ENCODE measurements at regions not wholly inside any gene's neighbourhood (a gene's known extent, or its start where the extent isn't known, plus 50 kb on each side); places are given as distances from the start of the nearest gene placed in this dataset.

- Histone ChIP-seq H3K27ac (ENCODE audit: insufficient read depth, low read depth, low read length) (no peak overlapping the region), H3K9me1 (replicated peaks; ENCODE audit: control insufficient read depth, extremely low read depth, insufficient read depth, low read length) (no peaks in the 10 kb centered on the region), H3K4me3 (replicated peaks in 1 of 3; ENCODE audit: insufficient read depth in 1 of 3, low read depth in 1 of 3, low read length in 3 of 3) (no peak overlapping the region), H3K9me3 (replicated peaks; ENCODE audit: control insufficient read depth, insufficient read depth, low read length) (no peaks in the 10 kb centered on the region), H3K79me2 (ENCODE audit: control insufficient read depth, insufficient read depth, low read length) (no peaks in the 10 kb centered on the region), H3K27me3 (ENCODE audit: control insufficient read depth in 2 of 2, insufficient read depth in 2 of 2, low read length in 2 of 2) (no peaks in the 10 kb centered on the region), H3K9ac (replicated peaks; ENCODE audit: extremely low read depth, insufficient read depth, low read length) (no peak overlapping the region), H4K20me1 (replicated peaks; ENCODE audit: control insufficient read depth, extremely low read depth, insufficient read depth, low read length) (no peaks in the 10 kb centered on the region), H3K36me3 (ENCODE audit: control insufficient read depth in 2 of 2, extremely low read depth in 1 of 2, insufficient read depth in 2 of 2, low read length in 2 of 2) (no peaks in the 10 kb centered on the region), H3K4me2 (ENCODE audit: insufficient read depth, low read length) (no peak overlapping the region), H2AFZ (ENCODE audit: low read depth, low read length) (no peak overlapping the region), H3K4me1 (ENCODE audit: control insufficient read depth, extremely low read depth, insufficient read depth, low read length) (no peaks in the 10 kb centered on the region)
- ChIA-PET POLR2A (no interaction called here), CTCF (no interaction called here)
- no peak for FAIRE-seq
- DNase-seq (ENCODE audit: low read depth, low spot score): no peak
- dilution Hi-C loops (cut with MboI; ENCODE audit: extremely low pct_ligation_motif_present, low sequenced_read_pairs) (no loop called here), intact Hi-C loops (cut with micrococcal nuclease) (no loop called here)
- TF ChIP-seq MYC (IDR thresholded peaks at IDR 0.05; ENCODE audit: low read depth, low read length) (no peak), GATA2 (IDR thresholded peaks at IDR 0.05; ENCODE audit: insufficient read depth, insufficient read length, low read depth, low read length) (no peak), JUN (IDR thresholded peaks at IDR 0.05; ENCODE audit: borderline replicate concordance, insufficient read depth, insufficient read length, low read depth) (no peak), POLR2AphosphoS5 (IDR thresholded peaks at IDR 0.05; ENCODE audit: insufficient read depth, low read depth, low read length) (no peak), EZH2 (IDR thresholded peaks at IDR 0.05; ENCODE audit: borderline replicate concordance, low read depth, low read length, severe bottlenecking) (no peak), FOS (IDR thresholded peaks at IDR 0.05; ENCODE audit: borderline replicate concordance, insufficient read depth, low read length) (no peak)
- TF ChIP-seq, protein P1, sequence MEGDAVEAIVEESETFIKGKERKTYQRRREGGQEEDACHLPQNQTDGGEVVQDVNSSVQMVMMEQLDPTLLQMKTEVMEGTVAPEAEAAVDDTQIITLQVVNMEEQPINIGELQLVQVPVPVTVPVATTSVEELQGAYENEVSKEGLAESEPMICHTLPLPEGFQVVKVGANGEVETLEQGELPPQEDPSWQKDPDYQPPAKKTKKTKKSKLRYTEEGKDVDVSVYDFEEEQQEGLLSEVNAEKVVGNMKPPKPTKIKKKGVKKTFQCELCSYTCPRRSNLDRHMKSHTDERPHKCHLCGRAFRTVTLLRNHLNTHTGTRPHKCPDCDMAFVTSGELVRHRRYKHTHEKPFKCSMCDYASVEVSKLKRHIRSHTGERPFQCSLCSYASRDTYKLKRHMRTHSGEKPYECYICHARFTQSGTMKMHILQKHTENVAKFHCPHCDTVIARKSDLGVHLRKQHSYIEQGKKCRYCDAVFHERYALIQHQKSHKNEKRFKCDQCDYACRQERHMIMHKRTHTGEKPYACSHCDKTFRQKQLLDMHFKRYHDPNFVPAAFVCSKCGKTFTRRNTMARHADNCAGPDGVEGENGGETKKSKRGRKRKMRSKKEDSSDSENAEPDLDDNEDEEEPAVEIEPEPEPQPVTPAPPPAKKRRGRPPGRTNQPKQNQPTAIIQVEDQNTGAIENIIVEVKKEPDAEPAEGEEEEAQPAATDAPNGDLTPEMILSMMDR (IDR thresholded peaks at IDR 0.05; ENCODE audit: extremely low read depth in 1 of 2, insufficient read depth in 1 of 2, low read depth in 1 of 2, low read length in 2 of 2): no peak
- TF ChIP-seq, protein P2, sequence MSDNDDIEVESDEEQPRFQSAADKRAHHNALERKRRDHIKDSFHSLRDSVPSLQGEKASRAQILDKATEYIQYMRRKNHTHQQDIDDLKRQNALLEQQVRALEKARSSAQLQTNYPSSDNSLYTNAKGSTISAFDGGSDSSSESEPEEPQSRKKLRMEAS (IDR thresholded peaks at IDR 0.05; ENCODE audit: insufficient read depth, insufficient read length): no peak
- BruUV-seq (replicated peaks): no TSS peak
Measured at GRCh38 chr7:42621543-42622219, 290.2 kb downstream of the C7orf25 start.
